Ramos (cell line): ENCODE measurements at regions not wholly inside any gene's neighbourhood (a gene's known extent, or its start where the extent isn't known, plus 50 kb on each side); places are given as distances from the start of the nearest gene placed in this dataset.

Experiments used
- in situ Hi-C: fragments of 300-500 bp; cut with MboI; formaldehyde crosslinking; loops from one replicate; pipeline ENCODE4 v1.14.3; 2022; ENCODE audit warnings: low sequenced_read_pairs; ENCODE audit not compliant: unreplicated experiment

DNA sequence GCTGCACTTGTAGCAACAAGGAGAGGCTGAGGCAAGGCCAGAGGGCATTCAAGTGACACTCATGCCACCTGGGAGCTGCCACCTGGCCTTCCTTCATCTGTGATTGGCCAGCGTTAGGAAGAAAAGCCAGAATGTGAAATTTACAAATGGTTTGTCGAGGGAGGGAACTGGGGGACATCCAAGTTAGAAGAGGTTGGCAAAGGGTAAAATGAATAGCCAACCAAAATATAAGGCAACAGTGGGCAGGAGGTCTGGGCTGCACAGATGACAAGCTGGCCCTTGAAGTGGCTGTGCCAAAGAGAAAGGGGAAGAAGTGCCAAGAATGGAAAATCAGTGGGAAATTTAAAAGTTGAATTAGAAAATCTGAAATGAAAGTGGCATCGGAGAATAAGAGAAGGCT lies 221.4 kb downstream of the C11orf91 start:
- in situ Hi-C loops = no loop called here

DNA sequence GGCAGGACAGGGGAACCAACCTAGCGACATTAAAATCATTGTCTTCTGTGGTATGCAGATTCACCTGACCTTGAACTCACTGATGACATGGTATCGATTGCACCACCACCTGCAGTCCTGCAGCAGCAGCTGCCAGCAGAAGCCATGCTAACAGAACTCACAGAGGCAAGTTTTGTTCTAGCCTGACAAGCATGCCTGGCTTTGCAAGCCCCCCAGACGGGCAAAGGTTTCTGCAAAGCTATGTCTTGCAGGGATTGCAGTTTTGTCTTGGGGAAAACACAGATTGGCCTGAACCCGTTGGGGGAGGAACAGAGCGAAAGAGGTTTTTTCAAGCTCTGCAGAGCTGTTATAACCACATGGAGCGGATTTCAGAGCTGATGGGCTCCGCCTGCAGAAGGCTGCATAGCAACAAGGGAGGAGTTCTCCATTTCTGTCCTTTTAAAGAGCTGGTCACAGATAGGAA lies 221.0 kb downstream of the HIPK3 start:
- in situ Hi-C loops = no loop called here

DNA sequence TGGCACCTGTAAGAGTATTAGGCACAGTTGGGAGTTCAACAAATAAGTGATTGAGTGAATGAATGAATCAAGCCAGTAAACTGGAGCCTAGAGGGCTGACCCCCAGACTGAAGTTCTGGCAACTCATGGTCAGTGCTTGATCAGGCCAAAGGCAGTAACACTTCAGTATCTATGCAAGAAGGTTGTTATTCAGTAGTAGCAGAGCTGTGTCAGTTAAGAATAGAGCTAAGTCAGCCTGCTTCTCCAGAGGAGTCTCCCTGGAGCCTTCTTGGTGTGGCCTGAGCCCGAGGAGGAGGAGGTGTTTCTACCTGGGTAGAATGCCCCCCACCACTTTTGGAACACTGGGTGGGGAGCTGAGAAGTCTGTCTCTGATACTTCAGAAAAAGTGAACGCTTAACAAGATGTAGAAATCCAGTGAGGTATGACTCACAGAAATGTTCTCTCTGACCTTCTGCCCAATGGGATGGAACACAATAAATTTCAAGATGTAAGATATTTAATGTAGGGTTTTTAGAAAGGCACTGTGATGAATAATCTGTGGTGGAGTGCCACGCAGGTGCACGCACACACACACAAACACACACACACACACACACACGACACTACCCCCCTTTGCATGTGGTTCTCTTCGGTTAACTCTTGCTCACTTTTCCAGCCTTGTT lies 219.9 kb downstream of the HIPK3 start:
- in situ Hi-C loops = no loop called here

DNA sequence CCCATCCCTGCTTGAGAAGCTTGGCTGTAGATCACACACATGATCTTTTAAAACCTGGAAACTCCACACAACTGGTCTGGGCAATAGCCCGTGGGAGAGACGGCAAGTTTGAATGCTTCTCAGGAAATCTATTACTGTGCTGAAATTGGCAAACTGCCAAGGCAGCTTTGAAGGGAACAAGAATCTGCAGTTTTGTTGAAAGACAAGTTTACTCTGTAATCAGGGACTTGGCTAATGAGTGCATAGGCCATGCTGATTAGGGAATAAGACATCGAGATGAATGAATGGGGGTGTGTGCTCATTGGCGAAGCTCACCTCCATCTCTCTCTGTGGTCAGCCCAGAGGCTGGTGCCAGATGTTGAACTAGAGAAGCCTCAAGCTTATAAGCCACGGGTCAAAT lies 218.8 kb downstream of the HIPK3 start:
- in situ Hi-C loops = no loop called here

DNA sequence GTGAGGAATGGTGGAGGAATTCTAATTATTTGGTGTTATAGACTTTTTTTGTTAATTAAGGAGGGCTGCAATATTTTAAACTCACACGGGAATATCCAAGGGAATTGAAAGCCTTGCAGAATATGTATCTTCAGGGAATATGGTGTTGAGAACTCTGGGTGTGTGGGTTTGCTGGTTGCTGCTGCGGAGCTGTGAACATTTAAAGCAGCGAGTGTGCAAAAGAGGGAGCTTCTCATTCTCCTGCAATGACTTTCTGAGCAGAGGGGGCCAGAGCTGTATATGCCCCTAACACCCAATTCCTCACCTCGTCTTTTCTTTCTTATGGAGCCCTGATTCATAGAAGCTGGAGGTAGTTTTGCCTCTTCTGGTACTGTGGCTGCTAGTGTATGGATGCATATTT lies 217.7 kb downstream of the HIPK3 start:
- in situ Hi-C loops = no loop called here

DNA sequence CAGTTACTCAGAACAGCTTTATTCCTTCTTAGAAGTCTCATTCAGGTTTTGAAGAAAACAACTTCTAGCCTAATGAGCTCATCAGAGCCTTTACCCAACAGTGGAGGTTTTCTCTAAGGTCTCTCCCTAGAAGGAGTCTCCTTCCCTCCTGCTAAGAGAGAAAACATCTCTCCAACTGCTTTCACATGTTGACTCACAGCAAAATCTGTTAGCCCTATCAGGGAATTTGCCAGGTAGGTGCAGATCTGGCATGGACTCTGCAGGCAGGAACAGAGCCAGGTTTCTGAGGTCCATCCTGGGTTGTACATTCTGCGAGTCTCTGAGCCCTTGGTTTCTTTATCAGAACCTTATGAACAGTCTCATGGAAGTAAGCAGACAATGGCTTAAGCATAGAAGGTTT lies 214.4 kb downstream of the HIPK3 start:
- in situ Hi-C loops = no loop called here

DNA sequence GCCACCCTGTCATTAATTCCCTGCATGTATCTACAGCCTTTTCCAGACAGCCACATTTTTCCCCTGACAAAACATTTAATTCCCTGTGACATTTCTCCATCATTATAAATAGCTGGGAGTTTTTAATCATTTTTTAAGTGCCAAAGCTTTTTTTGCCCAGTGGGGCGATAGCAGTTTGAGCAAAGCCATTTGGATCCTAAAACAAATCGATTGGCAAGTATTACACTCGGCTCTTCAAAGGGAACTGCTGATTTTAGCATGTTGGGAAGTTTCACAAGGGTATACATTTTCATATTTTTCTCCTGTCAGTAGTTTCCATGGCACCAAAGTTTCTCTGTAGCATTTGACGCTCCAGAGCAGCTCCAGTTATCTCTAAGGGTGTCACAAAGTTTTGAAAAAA lies 210.8 kb downstream of the HIPK3 start:
- in situ Hi-C loops = no loop called here

DNA sequence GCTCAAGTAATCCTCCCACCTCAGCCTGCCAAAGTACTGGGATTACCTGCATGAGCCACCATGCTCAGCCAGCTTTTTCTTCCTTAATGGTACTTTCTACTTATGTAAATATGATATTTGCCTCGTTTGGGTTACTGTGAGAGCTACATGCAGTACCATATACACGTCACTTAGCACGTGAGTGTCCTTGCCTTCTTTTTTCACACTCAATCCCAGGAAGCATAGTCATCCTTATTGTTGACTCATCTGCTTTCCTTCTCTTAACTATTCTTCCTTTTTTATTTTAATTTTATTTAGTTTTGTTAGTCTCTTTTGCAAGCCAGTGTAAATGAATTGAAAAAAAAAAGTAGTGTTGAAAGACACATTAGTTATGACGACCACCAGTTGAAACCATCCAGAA lies 205.9 kb downstream of the HIPK3 start:
- in situ Hi-C loops = no loop called here

DNA sequence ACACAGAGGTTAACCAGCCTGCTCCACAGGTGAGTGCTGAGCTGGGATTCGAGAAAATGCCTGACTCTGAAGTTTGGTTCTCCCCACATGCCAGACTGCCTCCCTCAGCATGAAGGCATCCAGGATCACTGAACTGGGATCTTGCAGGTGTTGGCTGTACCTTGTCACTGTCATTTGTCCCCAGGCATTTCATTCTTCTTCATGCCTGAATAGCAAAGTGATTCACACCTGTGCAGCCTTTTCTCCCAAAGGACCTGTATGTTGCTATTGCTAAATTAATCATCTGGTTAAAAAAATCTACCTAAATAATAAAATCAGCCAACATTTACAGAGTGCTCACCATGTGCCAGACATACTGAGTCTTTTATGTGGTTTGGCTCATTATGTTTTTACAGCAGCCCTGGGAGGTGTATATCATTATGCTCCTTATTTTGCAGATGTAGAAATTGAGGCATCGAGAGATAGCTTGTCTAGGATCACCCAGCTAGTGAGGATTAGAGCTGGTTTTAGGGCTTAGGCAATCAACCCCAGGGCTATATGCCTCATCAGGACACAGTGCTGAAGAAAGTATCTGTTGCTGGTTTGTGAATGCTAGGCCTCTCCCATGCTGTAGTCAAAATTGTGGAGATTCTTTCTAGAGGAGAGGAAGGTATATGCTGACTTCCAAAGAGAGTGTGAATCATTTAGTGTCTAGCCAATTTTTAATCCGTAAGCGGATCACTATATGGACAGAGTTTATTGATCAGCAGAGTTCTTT lies 204.4 kb downstream of the HIPK3 start:
- in situ Hi-C loops = no loop called here

DNA sequence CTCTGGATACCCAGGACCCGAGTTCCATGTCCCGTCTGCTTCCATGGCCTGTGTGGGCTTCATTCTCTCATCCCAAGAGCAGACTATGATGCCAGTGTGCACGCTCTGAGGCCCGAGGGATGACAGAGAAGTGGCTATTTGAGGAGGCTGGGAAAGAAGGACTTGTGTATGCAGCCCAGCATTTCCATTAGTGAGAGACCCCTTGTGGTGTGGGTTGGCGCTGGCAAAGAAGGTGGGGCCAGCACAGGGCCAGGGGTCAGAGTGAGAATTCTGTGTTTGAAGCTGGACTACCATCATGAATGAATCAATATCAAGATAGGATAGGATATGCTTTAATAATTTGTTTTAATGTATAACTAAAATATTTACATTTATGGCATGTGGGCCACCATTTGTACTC lies 200.8 kb downstream of the HIPK3 start:
- in situ Hi-C loops = no loop called here

DNA sequence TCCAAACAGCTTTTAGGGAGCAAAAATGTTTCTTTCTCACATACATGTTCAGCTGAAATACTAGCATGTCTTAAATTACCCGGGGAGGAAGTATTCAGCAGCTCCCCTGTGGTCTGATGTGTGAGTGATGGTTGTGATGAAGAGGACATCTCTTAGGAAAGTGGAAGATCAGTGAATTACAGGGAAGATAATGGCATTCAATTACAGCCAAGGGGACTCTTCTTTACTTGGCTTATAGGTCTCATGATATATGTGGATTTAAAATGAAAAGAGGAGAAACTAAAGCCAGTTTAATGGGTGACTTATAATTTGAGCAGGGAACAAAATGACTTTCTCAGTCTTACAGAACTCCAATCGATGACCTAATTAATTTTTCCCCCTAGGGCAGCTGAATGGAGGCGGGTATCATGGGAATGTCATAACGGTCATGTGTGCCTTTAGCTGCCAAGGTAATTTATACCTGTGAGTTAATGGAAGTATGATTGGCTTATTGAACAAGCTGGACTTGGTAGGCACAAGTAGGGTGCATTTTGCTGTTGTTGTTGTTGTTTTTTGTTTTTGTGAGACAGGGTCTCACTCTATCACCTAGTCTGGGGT lies 198.8 kb downstream of the HIPK3 start:
- in situ Hi-C loops = no loop called here

DNA sequence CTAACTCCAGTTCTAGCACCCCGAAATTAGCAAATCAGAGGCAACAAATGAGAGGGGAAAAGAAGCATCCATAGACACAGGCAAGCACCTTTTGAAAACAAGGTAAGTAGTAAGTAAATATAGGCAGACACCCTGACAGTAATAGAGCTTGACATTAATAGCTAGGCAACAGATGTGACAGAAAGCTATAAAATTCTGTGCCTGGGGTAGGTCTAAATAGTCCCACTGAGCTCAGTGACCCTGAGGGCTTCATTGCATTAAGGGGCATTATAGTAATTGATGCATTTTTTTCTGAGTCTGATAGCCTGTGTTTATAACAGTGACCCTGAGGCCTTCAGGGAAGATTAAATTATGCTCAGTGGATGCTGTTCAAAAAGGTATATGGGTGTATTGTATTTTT lies 197.1 kb downstream of the HIPK3 start:
- in situ Hi-C loops = no loop called here

DNA sequence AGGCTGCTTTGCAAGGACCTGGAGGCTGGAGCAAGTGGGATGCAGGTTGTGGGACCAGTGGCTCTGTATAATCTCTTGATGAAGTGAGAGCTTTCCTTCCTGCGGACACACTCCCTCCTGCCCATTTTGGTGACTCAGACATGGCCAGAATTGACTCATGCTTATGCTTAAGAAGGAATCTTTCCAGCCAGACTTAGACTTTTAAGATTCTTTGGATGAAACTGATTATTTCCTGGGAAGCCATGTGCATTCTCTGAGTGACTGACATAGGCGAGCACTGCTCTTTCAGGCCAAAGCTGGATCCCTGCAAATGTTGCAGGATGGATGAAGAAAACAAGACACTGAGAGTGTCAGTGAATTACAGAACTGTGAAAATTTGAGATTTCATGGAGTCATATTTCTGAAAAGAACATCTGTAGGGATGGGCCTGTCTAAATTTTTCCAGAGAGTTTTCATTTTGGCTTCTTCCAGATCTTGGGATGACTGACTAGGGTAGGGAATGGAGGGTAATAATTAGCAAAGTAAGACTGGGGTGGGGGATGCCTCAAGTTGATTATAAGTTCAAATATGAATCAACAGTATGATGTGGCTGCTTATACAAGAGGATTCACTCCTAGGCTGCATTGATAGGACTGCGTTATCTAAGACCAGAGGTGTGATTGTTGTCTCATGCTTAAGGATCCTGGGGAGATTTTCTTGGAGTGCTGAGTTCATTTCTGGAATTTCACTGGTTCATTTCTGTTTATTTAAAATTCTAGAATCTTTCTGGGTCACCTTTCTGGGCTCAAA lies 195.8 kb downstream of the HIPK3 start:
- in situ Hi-C loops = no loop called here

DNA sequence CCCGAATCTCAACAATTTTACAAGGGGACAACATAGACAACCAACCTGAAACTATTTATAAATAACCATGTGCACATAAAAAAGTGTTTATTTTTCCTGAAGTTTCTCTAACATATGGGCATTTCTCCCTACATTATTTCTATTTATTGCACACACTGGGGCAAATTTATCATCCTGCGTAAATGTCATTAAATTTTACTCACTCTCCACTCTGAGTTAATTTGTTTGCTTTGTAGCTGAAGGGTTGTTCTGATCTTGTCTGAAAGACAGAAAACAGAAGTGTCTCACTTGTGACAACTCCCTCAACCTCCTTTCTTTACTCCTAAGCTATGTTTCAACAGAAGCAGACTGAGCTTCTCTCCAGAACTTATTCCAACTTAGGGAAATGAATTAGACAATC lies 194.2 kb downstream of the HIPK3 start:
- in situ Hi-C loops = no loop called here

DNA sequence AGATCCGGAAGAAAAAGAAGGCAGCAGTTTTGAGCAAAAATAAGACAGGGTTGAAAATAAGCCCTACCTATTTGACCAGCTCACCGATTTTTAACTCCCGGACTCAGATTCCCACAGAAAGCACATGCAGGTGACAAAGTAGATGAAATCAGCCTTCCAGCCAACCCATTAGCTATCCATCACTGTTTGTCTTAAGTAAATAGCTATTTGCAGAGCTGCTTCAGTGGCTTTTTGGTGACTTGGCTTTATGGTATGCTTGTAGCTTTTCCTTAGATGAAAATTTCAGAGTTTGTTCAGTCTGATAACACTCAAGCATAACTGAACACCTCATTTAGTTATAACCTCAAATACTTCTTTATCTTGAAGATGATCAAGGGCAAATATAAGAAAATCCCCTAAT lies 192.6 kb downstream of the HIPK3 start:
- in situ Hi-C loops = no loop called here

DNA sequence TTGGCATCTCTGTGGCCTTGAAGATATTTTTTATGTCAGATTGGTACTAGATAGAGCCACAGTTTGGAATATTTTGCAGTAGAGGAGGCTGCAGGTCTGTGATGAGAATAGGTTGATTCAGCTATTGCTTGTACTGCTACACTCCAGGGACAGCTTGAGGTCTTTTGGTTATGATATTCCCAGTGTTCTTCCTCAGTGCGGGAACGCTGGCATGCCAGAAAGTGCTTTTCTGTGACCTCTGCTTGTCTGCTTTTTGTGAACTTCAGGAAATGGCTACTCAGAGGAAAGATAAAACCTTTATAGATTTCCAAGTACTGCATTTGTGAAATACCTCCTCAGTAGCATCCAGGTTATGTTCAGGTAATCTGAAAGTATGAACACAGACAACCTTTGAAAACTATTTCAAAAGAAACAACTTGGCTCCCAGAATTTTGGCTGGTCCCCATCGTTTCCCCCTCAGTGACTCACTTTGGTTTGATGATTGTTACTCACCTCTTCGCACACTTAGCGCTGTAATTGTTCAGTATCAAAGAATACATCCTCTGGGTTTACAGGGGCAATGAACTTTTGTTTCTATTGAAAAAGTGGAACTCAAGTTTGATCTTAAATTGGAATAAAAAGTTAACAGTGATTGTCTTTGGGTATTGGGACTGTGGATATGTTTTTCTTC lies 191.4 kb downstream of the HIPK3 start:
- in situ Hi-C loops = no loop called here

DNA sequence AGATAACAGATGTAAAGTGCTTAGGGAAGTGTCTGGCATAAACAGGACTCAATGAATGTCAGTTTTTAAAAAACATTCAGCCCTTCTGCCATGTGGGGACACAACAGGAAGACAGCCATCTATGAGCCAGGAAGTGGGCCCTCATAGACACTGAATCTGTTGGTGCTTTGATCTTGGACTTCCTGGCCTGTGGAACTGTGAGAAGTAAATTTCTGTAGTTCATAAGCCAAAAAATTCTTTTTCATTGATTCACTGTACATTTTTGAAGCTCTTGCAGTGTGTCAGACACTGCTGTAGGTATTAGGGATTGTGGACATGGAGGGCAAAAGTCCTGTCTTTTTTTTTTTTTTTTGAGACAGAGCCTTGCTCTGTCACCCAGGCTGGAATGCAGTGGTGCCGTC lies 188.6 kb downstream of the HIPK3 start:
- in situ Hi-C loops = no loop called here

DNA sequence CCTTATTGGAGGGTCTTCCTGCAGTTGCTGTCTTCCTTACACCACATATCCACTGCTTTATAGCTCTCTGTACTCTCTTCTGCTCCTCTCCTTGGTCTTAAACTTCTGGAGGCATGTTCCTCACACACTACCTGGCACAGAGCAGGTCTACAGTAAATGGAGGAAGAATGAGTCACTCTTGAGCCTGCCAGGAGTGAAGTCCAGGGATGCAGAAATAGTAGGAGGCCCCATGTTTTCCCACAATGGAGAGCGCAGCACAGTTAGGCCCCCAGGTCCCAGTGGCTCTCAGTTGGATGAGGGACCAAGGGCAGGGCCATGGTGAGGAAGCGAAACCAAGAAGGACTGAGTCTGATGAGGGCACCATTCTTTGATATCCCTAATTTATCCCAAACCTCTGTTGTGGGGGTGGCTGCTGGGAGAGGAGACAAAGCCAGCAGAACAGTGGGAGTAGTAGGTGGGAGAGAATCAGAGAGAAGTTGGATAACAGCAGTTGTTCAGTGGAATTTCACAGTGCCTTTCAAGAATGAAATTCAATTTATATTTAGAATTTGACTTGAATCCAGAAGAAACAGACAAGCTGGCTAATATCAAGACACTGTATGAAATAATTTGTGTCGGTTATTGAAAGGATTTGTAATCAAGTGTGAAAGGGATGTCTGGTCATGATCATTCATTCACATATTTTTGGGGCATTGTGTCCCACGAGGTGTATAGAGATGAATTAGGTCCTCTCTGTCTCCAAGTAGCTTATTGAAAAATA lies 187.8 kb downstream of the HIPK3 start:
- in situ Hi-C loops = no loop called here

DNA sequence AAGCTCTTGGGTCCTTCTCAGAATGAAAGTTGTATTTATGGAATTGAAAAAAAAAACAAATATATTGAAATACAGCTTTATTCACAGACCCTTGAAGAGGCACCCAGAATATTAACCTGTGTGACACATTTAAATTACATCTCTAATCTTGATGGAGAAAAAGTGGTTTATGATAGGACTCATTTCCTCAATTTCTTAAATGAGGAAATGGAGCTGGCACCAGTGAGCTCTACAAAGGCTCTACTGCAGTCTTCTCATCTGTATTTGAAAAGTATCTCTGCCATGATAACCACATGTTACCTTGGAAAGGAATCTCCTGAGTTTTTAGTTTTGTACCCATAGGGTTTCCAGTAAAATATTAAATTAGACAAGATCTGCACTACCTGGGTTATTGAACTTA lies 186.5 kb downstream of the HIPK3 start:
- in situ Hi-C loops = no loop called here

DNA sequence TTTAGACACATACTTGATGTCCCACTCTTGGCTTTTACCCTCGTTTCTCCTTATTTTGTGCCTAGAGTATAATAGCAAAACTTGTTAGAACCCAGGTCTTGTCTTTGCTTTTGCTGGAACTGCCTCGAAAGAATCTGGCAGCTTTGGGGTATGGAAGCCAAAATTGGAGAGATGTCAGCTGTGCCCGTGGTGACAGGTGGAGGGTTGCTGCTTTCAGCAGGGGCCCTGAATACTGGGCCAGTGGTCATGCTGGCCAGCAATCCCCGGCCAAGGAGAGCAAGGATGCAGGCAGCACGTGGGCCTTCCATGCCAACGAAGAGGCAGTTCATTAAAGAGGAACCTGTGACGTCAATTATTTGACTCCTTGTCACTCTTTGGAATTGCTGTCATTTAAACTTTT lies 181.1 kb downstream of the HIPK3 start:
- in situ Hi-C loops = no loop called here
